Stomach (tissue), 8 donors: ENCODE measurements at regions not wholly inside any gene's neighbourhood (a gene's known extent, or its start where the extent isn't known, plus 50 kb on each side); places are given as distances from the start of the nearest gene placed in this dataset.
"Not testable (repeated sequence)": the region's sequence is repeated elsewhere in the genome, so short reads cannot be mapped to it uniquely, and the experiment has no call there.

Experiments used
- DNase-seq, 2 donors: peaks; one replicate each; pipeline versions ENCODE4 v3.0.0 to v3.0.0-alpha.2; 2013 to 2019
- H3K27ac ChIP-seq, 5 donors: fragments of 200-600 bp in 4 of 5; sonication (generic) in 4 of 5; one replicate each; pipeline ENCODE4 v1.5.1; 2013 to 2019; ENCODE audit warnings: mild to moderate bottlenecking in 1 of 5, moderate library complexity in 1 of 5
- H3K27me3 ChIP-seq, 3 donors: fragments of 200-600 bp; sonication (generic); one replicate each; pipeline ENCODE4 v1.5.1; 2017 to 2019; ENCODE audit warnings: mixed run types in 1 of 3
- H3K36me3 ChIP-seq, 4 donors: fragments of 200-600 bp; sonication (generic); 1 replicate in 3 of 4; 2 replicates in 1 of 4; pipeline ENCODE4 v1.5.1; 2016 to 2019
- H3K4me1 ChIP-seq, 4 donors: fragments of 200-600 bp; sonication (generic); one replicate each; pipeline ENCODE4 v1.5.1; 2016 to 2019
- H3K4me3 ChIP-seq, 4 donors: fragments of 200-600 bp; sonication (generic) in 3 of 4; one replicate each; pipeline ENCODE4 v1.5.1; 2016 to 2019; ENCODE audit warnings: mild to moderate bottlenecking in 1 of 4
- H3K9me3 ChIP-seq, 4 donors: fragments of 200-600 bp; sonication (generic); one replicate each; pipeline ENCODE4 v1.5.1; 2016 to 2019
- CTCF ChIP-seq, 7 experiments: fragments of 450-650 bp in 4 of 7; fragments of 200-600 bp in 3 of 7; sonication (generic) in 3 of 7; IDR thresholded peaks; one replicate each; pipeline ENCODE4 v1.5.1; 2016 to 2019; ENCODE audit warnings: antibody characterized with exemption in 7 of 7, control low read depth in 2 of 7, mild to moderate bottlenecking in 1 of 7
- EP300 ChIP-seq: sonication (generic); formaldehyde crosslinking; IDR thresholded peaks from one replicate; pipeline ENCODE4 v1.6.1; 2017; ENCODE audit warnings: antibody characterized with exemption
- POLR2A ChIP-seq, 4 donors: fragments of 450-650 bp; IDR thresholded peaks; one replicate each; pipeline ENCODE4 v1.6.1; 2016; ENCODE audit warnings: antibody characterized with exemption in 4 of 4, control low read depth in 2 of 4, mild to moderate bottlenecking in 1 of 4, moderate library complexity in 1 of 4
- POLR2AphosphoS5 ChIP-seq, 3 donors: sonication (generic); formaldehyde crosslinking; IDR thresholded peaks; one replicate each; pipeline ENCODE4 v1.6.1; 2016; ENCODE audit warnings: antibody characterized with exemption in 3 of 3
- WGBS, 5 donors: extraction: QIAGEN DNeasy Blood & Tissue Kit in 3 of 5; methylation state at CpG; one replicate each; pipeline versions ENCODE4 v1.1.5 to v1.1.7; 2013 to 2018; 5-methylcytosine and 5-hydroxymethylcytosine counted together
- intact Hi-C: fragments of 100-400 bp; cut with DNase I; formaldehyde crosslinking; loops from one replicate; pipeline ENCODE4 v1.15.1; 2023; ENCODE audit warnings: low total_unique reads
- donor health status: healthy with polysubstance abuse.
- donor health status: Bipolar disorder and iron deficiency.
- donor health status: healthy.

- 72 to 75% (median 75%) methylated on average over 13 of the region's 13 CpGs for WGBS, 5 donors
- DNase-seq, intact Hi-C loops, H3K27ac ChIP-seq, H3K4me1 ChIP-seq, H3K36me3 ChIP-seq, H3K4me3 ChIP-seq: not testable (repeated sequence)
- Histone ChIP-seq H3K27me3 (peaks cover 0 to 10% (median 0%) of the 10 kb centered on the region in 3 donors), H3K9me3 (peaks cover 12 to 86% (median 78%) of the 10 kb centered on the region in 4 donors)
These were observed 265.1 kb downstream of the GOLGA6L6 start for GRCh38 chr15:20276312-20277114.

GRCh38 chr15:20275373-20275967, 266.1 kb downstream of the GOLGA6L6 start:
- Histone ChIP-seq H3K27me3 (peaks cover 0 to 10% (median 0%) of the 10 kb centered on the region in 3 donors), H3K9me3 (peaks cover 7 to 84% (median 69%) of the 10 kb centered on the region in 4 donors)
- H3K4me3 ChIP-seq, DNase-seq, intact Hi-C loops, H3K27ac ChIP-seq, H3K36me3 ChIP-seq, H3K4me1 ChIP-seq: not testable (repeated sequence)
- WGBS, 5 donors: 54 to 65% (median 60%) methylated on average over 5 of the region's 5 CpGs

- no peaks in the 10 kb centered on the region for H3K36me3 ChIP-seq
- H3K27me3 ChIP-seq: peaks cover 0 to 10% (median 0%) of the 10 kb centered on the region in 3 donors
- H3K9me3 ChIP-seq: peaks cover 7 to 76% (median 55%) of the 10 kb centered on the region in 4 donors
- intact Hi-C loops: no loop called here
- no peak overlapping the region for H3K27ac ChIP-seq
- DNase-seq: no peak
- no peak overlapping the region for H3K4me3 ChIP-seq
- TF ChIP-seq CTCF (IDR thresholded peaks at IDR 0.05) (no peak), POLR2AphosphoS5 (IDR thresholded peaks at IDR 0.05) (no peak), POLR2A (IDR thresholded peaks at IDR 0.05) (no peak)
- WGBS, 5 donors: 75 to 78% (median 77%) methylated on average over 14 of the region's 14 CpGs
- H3K4me1 ChIP-seq: no peaks in the 10 kb centered on the region
These were observed 269.0 kb downstream of the GOLGA6L6 start for GRCh38 chr15:20272422-20273184.

GRCh38 chr15:20271647-20272046, 270.0 kb downstream of the GOLGA6L6 start:
- H3K27me3 ChIP-seq: peaks cover 0 to 10% (median 0%) of the 10 kb centered on the region in 3 donors
- 59 to 62% (median 60%) methylated on average over 5 of the region's 5 CpGs for WGBS, 5 donors
- intact Hi-C loops: no loop called here
- H3K9me3 ChIP-seq: peaks cover 2 to 72% (median 52%) of the 10 kb centered on the region in 4 donors
- no peak for DNase-seq
- H3K27ac ChIP-seq: no peak overlapping the region
- H3K36me3 ChIP-seq: no peaks in the 10 kb centered on the region
- H3K4me1 ChIP-seq: no peaks in the 10 kb centered on the region
- TF ChIP-seq POLR2A (IDR thresholded peaks at IDR 0.05) (no peak), EP300 (no peak), POLR2AphosphoS5 (IDR thresholded peaks at IDR 0.05) (no peak), CTCF (IDR thresholded peaks at IDR 0.05) (no peak)
- H3K4me3 ChIP-seq: no peak overlapping the region

DNA sequence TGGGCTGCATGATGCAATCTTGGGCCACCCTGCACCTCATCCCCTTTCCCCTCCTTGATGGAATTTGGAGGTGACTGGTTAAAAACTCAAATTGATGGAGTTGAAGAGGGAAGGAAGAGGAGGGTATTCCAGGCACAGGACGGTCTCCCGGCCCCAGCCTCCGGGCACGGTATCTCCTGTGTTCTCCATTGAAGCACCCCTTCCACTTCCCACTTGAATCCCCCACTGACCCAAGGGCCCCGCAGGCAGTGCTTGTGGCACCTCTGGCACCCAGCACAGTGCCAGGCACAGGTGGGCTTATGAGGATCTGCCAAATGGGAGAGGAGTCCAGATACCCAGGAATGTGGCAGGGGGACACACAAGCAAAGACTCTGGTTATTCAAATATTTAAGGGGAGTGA, 271.6 kb downstream of the GOLGA6L6 start:
- DNase-seq, H3K4me3 ChIP-seq, H3K4me1 ChIP-seq, H3K36me3 ChIP-seq, intact Hi-C loops, H3K27ac ChIP-seq: not testable (repeated sequence)
- 85 to 95% (median 91%) methylated on average over 5 of the region's 5 CpGs for WGBS, 5 donors
- peaks cover 0 to 10% (median 0%) of the 10 kb centered on the region in 3 donors for H3K27me3 ChIP-seq
- peaks cover 0 to 64% (median 46%) of the 10 kb centered on the region in 4 donors for H3K9me3 ChIP-seq

GRCh38 chr15:20267996-20268395, 273.6 kb downstream of the GOLGA6L6 start:
- intact Hi-C loops: not testable (repeated sequence)

GRCh38 chr15:20267051-20267730, 274.4 kb downstream of the GOLGA6L6 start:
- H3K4me1 ChIP-seq, H3K27me3 ChIP-seq, H3K4me3 ChIP-seq, H3K27ac ChIP-seq, H3K36me3 ChIP-seq, DNase-seq, intact Hi-C loops: not testable (repeated sequence)
- H3K9me3 ChIP-seq: peaks cover 0 to 38% (median 21%) of the 10 kb centered on the region in 4 donors
- 63 to 72% (median 70%) methylated on average over 6 of the region's 6 CpGs for WGBS, 5 donors

More at GRCh38 chr15:20267996-20268395, 273.6 kb downstream of the GOLGA6L6 start:
- not testable (repeated sequence) for H3K27me3 ChIP-seq, H3K36me3 ChIP-seq, DNase-seq, H3K4me1 ChIP-seq, H3K27ac ChIP-seq, H3K4me3 ChIP-seq
- WGBS, 5 donors: 89 to 93% (median 91%) methylated on average over 6 of the region's 6 CpGs
- peaks cover 0 to 46% (median 29%) of the 10 kb centered on the region in 4 donors for H3K9me3 ChIP-seq

DNA sequence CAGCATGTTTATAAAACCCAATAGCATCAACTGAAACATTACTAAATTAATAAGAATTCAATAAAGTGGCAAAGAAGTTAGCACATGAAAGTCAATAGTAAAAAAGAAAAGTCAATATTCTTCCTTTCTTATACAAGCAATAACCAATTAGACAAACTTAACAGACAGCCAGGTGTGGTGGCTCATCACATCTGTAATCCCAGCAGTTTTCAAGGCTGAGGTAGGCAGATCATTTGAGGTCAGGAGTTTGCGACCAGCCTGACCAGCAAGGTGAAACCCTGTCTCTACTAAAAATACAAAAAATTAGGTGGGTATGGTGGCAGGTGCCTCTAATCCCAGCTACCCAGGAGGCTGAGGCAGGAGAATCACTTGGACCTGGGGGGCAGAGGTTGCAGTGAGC, 275.9 kb downstream of the GOLGA6L6 start:
- H3K27me3 ChIP-seq, H3K36me3 ChIP-seq, intact Hi-C loops, DNase-seq, H3K4me3 ChIP-seq, H3K4me1 ChIP-seq, H3K27ac ChIP-seq: not testable (repeated sequence)
- WGBS, 5 donors: 73 to 82% (median 80%) methylated on average over 1 of the region's 1 CpG
- H3K9me3 ChIP-seq: peaks cover 0 to 35% (median 18%) of the 10 kb centered on the region in 4 donors
